ENCODE measurements at regions not wholly inside any gene's neighbourhood (a gene's known extent, or its start where the extent isn't known, plus 50 kb on each side); places are given as distances from the start of the nearest gene placed in this dataset.
"Not testable (repeated sequence)": the region's sequence is repeated elsewhere in the genome, so short reads cannot be mapped to it uniquely, and the experiment has no call there.

GRCh38 chr2:87572906-87573305 lies 175.0 kb upstream of the PLGLB2 start:
- not testable (repeated sequence) for TF ChIP-seq NFRKB (IDR thresholded peaks at IDR 0.05); CEBPZ (IDR thresholded peaks at IDR 0.05; ENCODE audit: low read length); BRD4 (CRISPR knock-in tag; IDR thresholded peaks at IDR 0.05); RAD21 (CRISPR knock-in tag; IDR thresholded peaks at IDR 0.05); KDM3A (CRISPR knock-in tag; IDR thresholded peaks at IDR 0.05; ENCODE audit: low read depth); PATZ1 (CRISPR knock-in tag; IDR thresholded peaks at IDR 0.05); CTCF (CRISPR knock-in tag; IDR thresholded peaks at IDR 0.05); KLF15 (CRISPR knock-in tag; IDR thresholded peaks at IDR 0.05; ENCODE audit: borderline replicate concordance); TAF15 (IDR thresholded peaks at IDR 0.05; ENCODE audit: low read depth, low read length, poor library complexity, severe bottlenecking); HDAC6 (IDR thresholded peaks at IDR 0.05; ENCODE audit: low read depth, low read length); RAD51 (IDR thresholded peaks at IDR 0.05; ENCODE audit: borderline replicate concordance); EP300 (IDR thresholded peaks at IDR 0.05; ENCODE audit: low read depth in 2 of 2, low read length in 2 of 2); EP300 (CRISPR knock-in tag; IDR thresholded peaks at IDR 0.05; ENCODE audit: borderline replicate concordance)
